Upper lobe of right lung (tissue), 1 donor: ENCODE measurements at regions not wholly inside any gene's neighbourhood (a gene's known extent, or its start where the extent isn't known, plus 50 kb on each side); places are given as distances from the start of the nearest gene placed in this dataset.

Experiments used
- ATAC-seq: fragments of 200-7000 bp; cut with Tn5 transposase; one replicate; pipeline ENCODE4 v1.9.1; 2020; ENCODE audit warnings: mild to moderate bottlenecking, moderate library complexity
- DNase-seq: peaks from one replicate; pipeline ENCODE4 v3.0.0-alpha.2; 2020
- H3K27ac ChIP-seq: fragments of 200-600 bp; one replicate; pipeline ENCODE4 v1.8.0; 2022
- H3K27me3 ChIP-seq: fragments of 200-600 bp; one replicate; pipeline ENCODE4 v1.8.0; 2022; ENCODE audit warnings: mild to moderate bottlenecking
- H3K36me3 ChIP-seq: fragments of 200-600 bp; one replicate; pipeline ENCODE4 v1.8.0; 2022
- H3K4me1 ChIP-seq: fragments of 200-600 bp; one replicate; pipeline ENCODE4 v1.8.0; 2022
- H3K4me3 ChIP-seq: fragments of 200-600 bp; one replicate; pipeline ENCODE4 v1.8.0; 2022; ENCODE audit warnings: mild to moderate bottlenecking
- H3K9me3 ChIP-seq: fragments of 200-600 bp; one replicate; pipeline ENCODE4 v1.8.0; 2022
- intact Hi-C: fragments of 100-400 bp; cut with DNase I; formaldehyde crosslinking; loops from one replicate; pipeline ENCODE4 v1.11.0; 2022
- TF ChIP-seq, protein P1 (sequence below): fragments of 200-600 bp; IDR thresholded peaks from one replicate; pipeline ENCODE4 v1.8.0; 2022; ENCODE audit warnings: antibody characterized with exemption
- donor health status: DM: no; HTN: yes; CAD: no; lungs with severe emphysema.

DNA sequence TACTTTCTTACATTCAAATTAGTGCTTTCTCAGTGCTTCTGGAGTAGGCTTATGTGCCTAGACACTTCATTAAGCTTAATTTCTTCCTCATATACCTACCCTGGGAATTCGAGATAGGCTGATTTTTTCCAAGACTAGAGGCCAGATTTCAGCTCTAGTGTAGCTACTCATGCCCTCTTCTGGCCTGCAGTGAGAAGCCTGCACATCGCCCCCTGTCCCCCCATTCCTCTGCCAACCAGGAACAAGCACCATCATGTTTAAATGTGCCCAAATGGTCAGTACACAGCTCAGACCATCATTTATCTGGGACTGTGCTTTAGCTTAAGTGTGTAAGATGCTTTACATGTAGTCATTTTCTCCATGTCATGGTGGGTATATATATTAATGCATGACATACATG, 1218.8 kb upstream of the LRRTM1 start:
- ATAC-seq: no peak
- TF ChIP-seq, protein P1, sequence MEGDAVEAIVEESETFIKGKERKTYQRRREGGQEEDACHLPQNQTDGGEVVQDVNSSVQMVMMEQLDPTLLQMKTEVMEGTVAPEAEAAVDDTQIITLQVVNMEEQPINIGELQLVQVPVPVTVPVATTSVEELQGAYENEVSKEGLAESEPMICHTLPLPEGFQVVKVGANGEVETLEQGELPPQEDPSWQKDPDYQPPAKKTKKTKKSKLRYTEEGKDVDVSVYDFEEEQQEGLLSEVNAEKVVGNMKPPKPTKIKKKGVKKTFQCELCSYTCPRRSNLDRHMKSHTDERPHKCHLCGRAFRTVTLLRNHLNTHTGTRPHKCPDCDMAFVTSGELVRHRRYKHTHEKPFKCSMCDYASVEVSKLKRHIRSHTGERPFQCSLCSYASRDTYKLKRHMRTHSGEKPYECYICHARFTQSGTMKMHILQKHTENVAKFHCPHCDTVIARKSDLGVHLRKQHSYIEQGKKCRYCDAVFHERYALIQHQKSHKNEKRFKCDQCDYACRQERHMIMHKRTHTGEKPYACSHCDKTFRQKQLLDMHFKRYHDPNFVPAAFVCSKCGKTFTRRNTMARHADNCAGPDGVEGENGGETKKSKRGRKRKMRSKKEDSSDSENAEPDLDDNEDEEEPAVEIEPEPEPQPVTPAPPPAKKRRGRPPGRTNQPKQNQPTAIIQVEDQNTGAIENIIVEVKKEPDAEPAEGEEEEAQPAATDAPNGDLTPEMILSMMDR: no peak
- intact Hi-C loops: no loop called here

DNA sequence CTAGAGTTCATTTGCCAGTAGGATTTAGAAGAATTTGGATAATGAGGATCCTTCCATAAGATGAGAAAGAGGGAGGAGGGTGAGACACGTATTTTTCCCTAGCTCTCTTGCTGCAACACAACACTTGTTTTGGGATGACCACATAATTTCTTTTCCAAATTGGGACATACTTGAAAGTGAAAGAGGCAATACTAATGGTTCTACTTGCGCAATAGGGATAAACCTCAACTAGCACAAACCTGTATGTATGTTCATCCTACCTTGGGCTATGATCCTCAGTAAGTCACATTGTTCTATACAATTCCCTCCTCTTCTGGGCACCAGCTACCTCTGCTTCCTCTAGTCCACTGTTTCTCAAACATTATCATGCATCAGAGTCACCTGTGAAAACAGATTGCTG, 1208.8 kb upstream of the LRRTM1 start:
- Histone ChIP-seq H3K4me1 (no peaks in the 10 kb centered on the region), H3K4me3 (no peak overlapping the region), H3K27ac (no peak overlapping the region), H3K27me3 (no peaks in the 10 kb centered on the region), H3K36me3 (no peaks in the 10 kb centered on the region), H3K9me3 (no peaks in the 10 kb centered on the region)
- ATAC-seq: no peak
- intact Hi-C loops: no loop called here
- TF ChIP-seq, protein P1: no peak
- DNase-seq: no peak

More for the DNA sequence above, 1218.8 kb upstream of the LRRTM1 start:
- no peak overlapping the region for H3K4me3 ChIP-seq
- no peaks in the 10 kb centered on the region for H3K4me1 ChIP-seq
- no peak for DNase-seq
- no peaks in the 10 kb centered on the region for H3K9me3 ChIP-seq
- no peak overlapping the region for H3K27ac ChIP-seq
- no peaks in the 10 kb centered on the region for H3K36me3 ChIP-seq
- no peaks in the 10 kb centered on the region for H3K27me3 ChIP-seq

DNA sequence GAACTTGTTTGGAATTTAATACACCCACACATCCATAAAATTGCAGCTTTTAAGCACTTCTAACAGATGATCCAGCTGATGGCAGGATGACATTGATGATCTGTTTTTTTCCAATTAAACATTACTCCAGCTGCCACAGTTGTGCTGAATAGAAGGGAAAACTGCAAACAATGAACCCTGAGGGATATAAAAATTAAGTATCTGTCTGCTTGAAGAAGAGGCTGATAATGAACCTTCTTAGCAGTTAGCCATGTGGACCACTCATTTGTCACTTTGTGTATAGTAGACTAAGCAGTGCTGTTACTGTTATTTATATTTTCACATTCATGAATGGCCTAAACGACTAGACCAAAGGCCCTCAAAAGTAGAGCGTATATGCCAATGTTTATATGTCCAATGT, 1201.0 kb upstream of the LRRTM1 start:
- Histone ChIP-seq H3K36me3 (no peaks in the 10 kb centered on the region), H3K27me3 (no peaks in the 10 kb centered on the region), H3K9me3 (no peaks in the 10 kb centered on the region), H3K4me3 (no peak overlapping the region), H3K4me1 (no peaks in the 10 kb centered on the region), H3K27ac (no peak overlapping the region)
- ATAC-seq: no peak
- no peak for DNase-seq
- TF ChIP-seq, protein P1: no peak
- intact Hi-C loops: no loop called here

DNA sequence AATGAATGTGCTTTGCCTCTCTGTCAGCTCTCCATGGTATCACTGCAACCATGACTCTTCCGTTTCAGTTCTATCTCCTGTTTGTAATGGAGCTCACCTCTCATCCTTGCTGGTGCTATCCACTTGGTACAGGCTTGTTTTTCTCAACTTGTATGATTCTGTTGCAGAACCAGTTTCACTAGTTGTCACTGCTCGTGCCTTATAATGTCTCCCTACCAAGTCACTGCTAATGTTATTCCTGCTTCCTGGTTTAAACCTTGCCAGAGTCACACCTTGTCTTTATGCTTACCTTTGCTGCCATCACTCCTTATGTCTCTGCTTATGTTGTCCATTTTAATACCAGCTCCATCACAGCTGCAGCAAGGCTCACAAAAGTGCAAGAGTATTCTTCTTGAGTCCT, 1191.0 kb upstream of the LRRTM1 start:
- TF ChIP-seq, protein P1: no peak
- DNase-seq: no peak
- Histone ChIP-seq H3K4me3 (no peak overlapping the region), H3K9me3 (no peaks in the 10 kb centered on the region), H3K27ac (no peak overlapping the region), H3K4me1 (no peaks in the 10 kb centered on the region), H3K36me3 (no peaks in the 10 kb centered on the region), H3K27me3 (no peaks in the 10 kb centered on the region)
- intact Hi-C loops: no loop called here
- ATAC-seq: no peak

DNA sequence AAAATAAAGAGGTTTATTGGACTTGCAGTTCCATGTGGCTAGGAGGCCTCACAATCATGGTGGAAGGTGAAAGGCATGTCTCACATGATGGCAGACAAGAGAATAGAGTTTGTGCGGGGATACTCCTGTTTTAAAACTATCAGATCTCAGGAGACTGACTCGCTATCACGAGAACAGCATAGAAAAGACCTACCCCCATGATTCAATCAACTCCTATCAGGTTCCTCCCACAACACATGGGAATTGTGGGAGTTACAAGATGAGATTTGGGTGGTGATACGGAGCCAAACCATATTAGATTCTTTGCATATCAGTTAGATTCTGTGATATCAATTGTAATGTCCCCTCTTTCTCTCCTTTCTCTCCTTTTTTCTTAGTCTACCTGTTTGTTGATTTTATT, 1178.7 kb upstream of the LRRTM1 start:
- Histone ChIP-seq H3K36me3 (no peaks in the 10 kb centered on the region), H3K4me3 (no peak overlapping the region), H3K27ac (no peak overlapping the region), H3K9me3 (no peaks in the 10 kb centered on the region), H3K4me1 (no peaks in the 10 kb centered on the region), H3K27me3 (no peaks in the 10 kb centered on the region)
- TF ChIP-seq, protein P1: no peak
- DNase-seq (no peak), ATAC-seq (no peak)
- intact Hi-C loops: no loop called here

DNA sequence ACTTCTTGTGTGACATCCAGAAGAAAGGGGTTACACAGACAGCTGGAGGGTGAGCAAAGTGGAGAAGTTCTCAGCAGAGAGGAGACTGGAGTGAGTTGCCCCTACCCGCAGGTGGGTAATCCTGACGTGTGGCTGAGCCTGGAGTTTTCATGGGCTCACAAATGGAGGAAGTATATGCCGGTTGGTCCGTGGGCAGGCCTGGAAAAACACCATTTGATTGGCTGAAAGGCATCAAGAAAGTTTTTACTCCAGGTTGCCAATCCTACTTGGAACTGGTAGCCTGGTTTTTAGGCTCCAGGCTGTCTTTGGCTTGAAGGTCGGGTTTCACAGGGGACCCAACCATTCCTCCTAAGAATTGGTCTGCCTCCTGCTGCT, 1177.4 kb upstream of the LRRTM1 start:
- intact Hi-C loops: no loop called here
- Histone ChIP-seq H3K27ac (no peak overlapping the region), H3K4me3 (no peak overlapping the region), H3K27me3 (no peaks in the 10 kb centered on the region), H3K4me1 (no peaks in the 10 kb centered on the region), H3K9me3 (no peaks in the 10 kb centered on the region), H3K36me3 (no peaks in the 10 kb centered on the region)
- ATAC-seq (no peak), DNase-seq (no peak)
- TF ChIP-seq, protein P1: no peak
